Mammary epithelial cell (primary cell): ENCODE measurements at regions not wholly inside any gene's neighbourhood (a gene's known extent, or its start where the extent isn't known, plus 50 kb on each side); places are given as distances from the start of the nearest gene placed in this dataset.

Source experiments
- CTCF ChIP-seq, 2 donors: IDR thresholded peaks in 1 of 2; conservative IDR thresholded peaks in 1 of 2; 2 replicates each; pipeline ENCODE4 v1.5.1; 2011 to 2012; ENCODE audit warnings: inconsistent platforms in 2 of 2, low read length in 2 of 2, mild to moderate bottlenecking in 2 of 2, control low read depth in 1 of 2, low read depth in 1 of 2; ENCODE audit not compliant: insufficient read depth in 1 of 2; ENCODE audit errors: extremely low read depth in 1 of 2
- EZH2 ChIP-seq: IDR thresholded peaks from 2 replicates; pipeline ENCODE4 v1.6.1; 2012; ENCODE audit warnings: low read length, inconsistent platforms, borderline replicate concordance

GRCh38 chr2:12073217-12073852, 326.9 kb downstream of the LPIN1 start:
- no peak for TF ChIP-seq CTCF (conservative IDR thresholded peaks at IDR 0.05 in 1 of 2, IDR thresholded peaks at IDR 0.05 in 1 of 2; ENCODE audit: extremely low read depth in 1 of 2, insufficient read depth in 1 of 2, low read depth in 1 of 2, low read length in 2 of 2)
- no peak for TF ChIP-seq EZH2
